GM04504 (cell line): ENCODE measurements at regions not wholly inside any gene's neighbourhood (a gene's known extent, or its start where the extent isn't known, plus 50 kb on each side); places are given as distances from the start of the nearest gene placed in this dataset.

Experiments used
- DNase-seq: peaks from one replicate; pipeline ENCODE4 v3.0.0-alpha.2; 2012; ENCODE audit warnings: low read depth

DNA sequence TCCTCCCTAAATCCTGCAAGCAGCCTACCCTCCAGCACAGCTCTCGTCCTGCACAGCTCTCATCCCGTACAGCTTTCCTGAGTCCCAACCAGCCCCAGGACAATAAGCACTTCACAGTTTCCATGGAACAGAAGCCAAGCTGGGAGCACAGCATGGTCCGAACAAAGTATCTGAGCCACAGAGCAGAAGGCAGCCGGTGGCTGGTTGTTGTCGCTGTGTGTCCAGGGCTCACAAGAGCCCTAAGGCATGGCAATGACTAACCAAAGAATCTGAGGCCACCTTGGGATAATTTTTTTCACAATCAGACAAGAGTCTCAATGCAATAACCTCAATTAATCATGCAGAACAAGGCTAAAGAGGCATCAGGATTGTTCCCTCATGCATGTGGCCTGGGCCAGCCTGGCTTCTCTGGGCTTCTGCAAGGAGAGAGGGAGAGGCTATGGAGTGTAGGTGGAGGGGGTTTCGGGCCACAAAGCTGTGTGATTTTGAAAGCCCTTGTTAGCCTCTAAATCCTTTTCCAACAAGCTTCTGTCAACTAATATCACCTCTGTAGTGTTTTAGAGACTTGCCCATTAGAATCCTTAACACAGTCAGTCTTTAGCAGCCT lies 323.4 kb downstream of the PIK3R1 start:
- DNase-seq: no peak

GRCh38 chr5:68540798-68541590 lies 325.4 kb downstream of the PIK3R1 start:
- DNase-seq: no peak

GRCh38 chr5:68542207-68542606 lies 326.7 kb downstream of the PIK3R1 start:
- DNase-seq: no peak

- DNase-seq: no peak
These were observed 327.7 kb downstream of the PIK3R1 start for GRCh38 chr5:68543212-68543611.

GRCh38 chr5:68544091-68544647 lies 328.6 kb downstream of the PIK3R1 start:
- DNase-seq: no peak

DNA sequence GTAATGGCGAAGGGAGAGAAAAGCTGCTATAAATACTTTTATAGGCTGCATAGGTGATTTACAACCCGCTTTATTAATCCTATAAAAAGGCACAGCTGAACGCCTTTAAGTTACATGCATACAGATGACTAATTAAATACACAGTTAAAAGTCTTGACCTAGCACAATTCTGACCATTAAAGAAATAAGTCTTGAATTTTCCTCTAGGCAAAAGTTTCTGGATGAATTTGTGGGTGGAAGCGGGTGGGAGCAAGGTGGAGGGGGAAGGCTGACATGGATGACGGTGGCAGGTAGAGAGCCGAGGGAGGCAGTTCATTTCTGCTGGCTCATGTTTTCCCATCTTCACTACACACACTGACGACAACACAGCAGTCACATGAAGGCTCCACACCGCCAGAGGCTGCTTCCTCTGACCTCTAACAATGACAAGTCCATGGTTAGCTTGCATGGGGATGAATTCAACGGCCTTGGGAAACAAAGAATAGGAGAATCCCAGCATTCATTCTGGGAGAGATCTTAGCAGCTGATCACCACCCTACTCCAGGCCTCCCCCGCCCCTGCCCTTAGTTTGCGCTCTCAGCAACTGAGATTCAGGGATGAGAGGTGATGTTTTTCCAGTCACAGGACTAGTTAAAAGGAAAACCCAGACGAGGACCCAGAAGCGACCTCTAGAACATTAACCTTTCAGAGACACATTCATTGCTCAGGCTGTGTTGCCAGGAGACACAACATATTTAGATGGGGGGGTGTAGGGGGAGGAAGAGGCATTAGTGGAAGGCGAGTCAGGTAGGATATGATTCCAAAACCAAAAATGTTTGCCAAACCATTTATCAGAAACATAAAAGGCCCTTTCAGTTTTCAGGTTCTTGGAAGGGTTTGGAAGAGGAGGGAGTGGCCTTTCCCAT lies 329.3 kb downstream of the PIK3R1 start:
- DNase-seq: no peak

- DNase-seq: no peak
These were observed 330.2 kb downstream of the PIK3R1 start for GRCh38 chr5:68545636-68546295.

GRCh38 chr5:68547056-68547455 lies 331.5 kb downstream of the PIK3R1 start:
- no peak for DNase-seq

DNA sequence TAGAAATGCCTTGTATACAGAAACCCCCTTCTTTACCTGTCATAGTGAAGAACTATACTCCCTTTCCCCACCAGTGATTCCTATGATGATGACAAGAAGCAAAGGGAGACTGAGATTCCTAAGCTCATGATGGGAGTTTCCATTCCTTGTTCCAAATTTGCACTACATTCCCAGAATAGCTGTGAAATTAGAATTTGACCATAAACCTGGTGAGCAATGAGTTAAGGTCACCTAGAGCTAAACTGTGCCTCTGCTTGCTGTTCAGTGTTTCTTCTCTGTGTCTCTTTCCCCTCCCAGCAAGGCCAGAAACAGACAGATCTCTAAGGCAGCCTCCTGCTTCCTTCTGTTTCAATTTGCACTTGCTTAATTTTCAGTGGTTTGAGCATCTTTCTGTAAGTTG lies 332.1 kb downstream of the PIK3R1 start:
- no peak for DNase-seq

GRCh38 chr5:68548959-68549676 lies 333.6 kb downstream of the PIK3R1 start:
- no peak for DNase-seq

GRCh38 chr5:68550015-68550414 lies 334.5 kb downstream of the PIK3R1 start:
- DNase-seq: no peak

DNA sequence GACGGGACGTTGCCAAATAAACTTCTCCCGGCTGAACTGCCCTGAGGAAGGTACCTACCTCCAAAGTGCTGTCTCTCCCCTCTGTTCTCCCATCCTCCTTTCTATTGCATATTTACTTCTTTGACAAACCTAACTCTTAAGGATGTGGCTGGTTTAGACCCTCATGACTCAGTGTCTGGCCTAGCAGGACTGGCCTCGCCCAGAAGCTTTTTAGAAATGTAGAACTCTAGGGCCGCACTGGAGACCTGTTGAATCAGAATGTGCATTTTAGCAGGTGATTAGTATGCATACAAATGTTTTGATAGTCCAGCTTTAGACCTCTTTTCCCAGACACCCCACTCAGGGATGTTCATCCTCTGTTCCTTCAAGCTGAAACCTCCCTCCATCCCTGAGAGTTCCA lies 335.9 kb downstream of the PIK3R1 start:
- no peak for DNase-seq

DNA sequence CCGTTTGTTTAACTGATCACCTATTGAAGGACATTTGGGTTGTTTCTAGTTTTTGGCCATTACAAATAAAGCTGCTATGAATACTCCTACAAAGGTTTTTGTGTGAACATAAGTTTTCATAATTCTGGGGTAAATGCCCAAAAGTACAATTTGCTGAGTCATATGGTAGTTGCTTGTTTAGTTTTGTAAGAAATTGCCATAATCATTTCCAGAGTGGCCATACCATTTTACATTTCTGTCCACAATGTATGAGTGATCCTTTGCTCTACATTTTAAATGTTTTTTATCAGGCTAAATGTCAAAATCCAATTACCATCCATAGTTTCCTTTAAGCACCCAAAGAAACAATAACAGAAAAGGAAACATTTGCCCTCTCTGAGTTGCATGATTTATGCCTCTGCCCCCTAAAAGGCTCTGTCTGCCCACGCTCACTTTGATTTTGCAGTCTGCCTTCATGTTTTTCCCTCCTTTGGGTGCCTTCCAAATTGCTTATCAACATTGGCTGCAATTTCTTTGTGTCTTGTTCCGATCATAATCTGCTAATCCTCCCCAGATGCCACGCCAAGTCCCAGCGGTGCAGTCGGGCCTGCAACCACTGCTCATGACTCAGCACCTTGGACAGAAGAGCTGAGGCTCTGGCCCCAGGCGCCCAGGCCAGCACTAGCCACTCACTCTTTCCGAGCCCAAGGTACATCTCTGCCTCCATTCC lies 339.2 kb downstream of the PIK3R1 start:
- peak; percentile 74 for DNase-seq

GRCh38 chr5:68555907-68556681 lies 340.5 kb downstream of the PIK3R1 start:
- DNase-seq: no peak

GRCh38 chr5:68557162-68557936 lies 341.8 kb downstream of the PIK3R1 start:
- DNase-seq: no peak

- no peak for DNase-seq
These were observed 346.8 kb downstream of the PIK3R1 start for GRCh38 chr5:68562308-68562707.

GRCh38 chr5:68565427-68565826 lies 349.9 kb downstream of the PIK3R1 start:
- DNase-seq: no peak

DNA sequence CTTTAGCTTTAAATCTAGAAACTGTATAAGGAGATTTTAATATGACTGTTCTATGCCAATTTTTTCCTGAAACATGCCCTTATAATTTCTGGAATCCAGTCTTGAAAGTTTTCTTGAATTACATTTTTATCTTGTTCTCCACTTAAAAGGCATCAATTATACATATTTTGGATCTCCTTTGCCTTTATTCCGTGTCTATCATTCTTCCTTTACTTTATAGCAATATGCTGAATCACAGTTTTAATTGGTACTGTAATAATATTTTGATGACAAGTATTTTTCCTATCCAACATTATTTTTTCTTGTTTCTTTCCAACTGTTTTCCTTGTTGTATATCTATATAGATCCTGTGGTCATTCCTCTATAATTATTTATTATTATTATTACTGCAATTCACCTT lies 361.2 kb downstream of the PIK3R1 start:
- no peak for DNase-seq

DNA sequence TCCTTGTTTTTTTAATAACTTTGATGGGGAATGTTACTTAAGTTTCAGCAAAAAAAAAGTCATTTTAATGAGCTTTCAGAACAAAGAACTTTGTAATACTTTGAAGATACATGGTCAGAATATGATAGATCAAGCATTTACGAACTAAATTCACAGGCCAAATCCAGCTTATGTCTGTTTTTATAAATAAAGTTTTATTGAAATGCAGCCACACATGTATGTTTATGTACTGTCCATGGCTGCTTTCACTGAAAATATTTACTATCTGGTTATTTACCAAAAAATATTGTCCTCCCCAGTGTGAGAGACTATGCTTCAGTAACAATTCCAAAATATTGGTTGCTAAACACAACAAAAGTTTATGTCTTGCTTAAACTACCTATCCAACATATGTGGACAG lies 366.7 kb downstream of the PIK3R1 start:
- no peak for DNase-seq
